HAP-1 (cell line): ENCODE measurements at regions not wholly inside any gene's neighbourhood (a gene's known extent, or its start where the extent isn't known, plus 50 kb on each side); places are given as distances from the start of the nearest gene placed in this dataset.

Experiments
- DNase-seq, 2 experiments: peaks; one replicate each; pipeline ENCODE4 v3.0.0-alpha.2; 2016 to 2020; ENCODE audit warnings: low spot score in 2 of 2
- H3K27me3 ChIP-seq: fragments of 250-450 bp; sonication (Bioruptor Pico); 2 replicates; pipeline ENCODE4 v1.5.1; 2020; ENCODE audit warnings: low read depth, mild to moderate bottlenecking, moderate library complexity
- H3K36me3 ChIP-seq: fragments of 250-450 bp; sonication (Bioruptor Pico); replicated peaks from 2 replicates; pipeline ENCODE4 v1.5.1; 2020; ENCODE audit warnings: mild to moderate bottlenecking
- H3K4me1 ChIP-seq: fragments of 250-450 bp; sonication (Bioruptor Pico); 2 replicates; pipeline ENCODE4 v1.5.1; 2020; ENCODE audit warnings: mild to moderate bottlenecking
- H3K4me3 ChIP-seq: fragments of 250-450 bp; sonication (Bioruptor Pico); 2 replicates; pipeline ENCODE4 v1.5.1; 2020; ENCODE audit warnings: mild to moderate bottlenecking, moderate library complexity
- H3K9me3 ChIP-seq: fragments of 250-450 bp; sonication (Bioruptor Pico); 2 replicates; pipeline ENCODE4 v1.5.1; 2020; ENCODE audit warnings: mild to moderate bottlenecking, moderate library complexity
- in situ Hi-C: fragments of 300-500 bp; cut with MboI; formaldehyde crosslinking; loops from 3 replicates; pipeline ENCODE4 v1.14.3; 2020; ENCODE audit warnings: low sequenced_read_pairs, inconsistent platforms, mixed read lengths

DNA sequence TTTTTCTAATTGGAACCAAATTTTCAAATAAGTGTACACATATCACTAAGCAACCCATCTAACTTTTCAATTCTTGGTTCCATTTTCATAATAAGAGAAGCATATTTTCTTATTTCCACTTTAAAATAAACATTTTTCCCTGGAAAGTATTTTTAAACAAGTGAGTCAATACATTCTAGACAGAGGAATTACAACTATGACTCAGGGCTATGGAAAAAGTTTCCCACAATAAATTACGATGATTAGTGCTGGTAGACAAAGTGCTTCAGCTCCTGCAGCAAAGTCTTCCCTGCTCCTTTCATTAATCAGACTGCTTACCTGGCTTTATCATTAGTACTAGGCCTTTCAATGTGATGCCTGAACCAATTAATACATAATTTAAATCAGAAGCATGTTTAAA lies 322.5 kb downstream of the HACE1 start:
- no peaks in the 10 kb centered on the region for H3K4me1 ChIP-seq
- H3K9me3 ChIP-seq, result no peaks in the 10 kb centered on the region
- H3K27me3 ChIP-seq, result 0 out of 2 replicates have a peak, but pooled peaks cover 3% of the 10 kb centered on the region
- in situ Hi-C loops, result no loop called here
- no peak overlapping the region for H3K4me3 ChIP-seq
- DNase-seq, result no peak
- no peaks in the 10 kb centered on the region for H3K36me3 ChIP-seq

DNA sequence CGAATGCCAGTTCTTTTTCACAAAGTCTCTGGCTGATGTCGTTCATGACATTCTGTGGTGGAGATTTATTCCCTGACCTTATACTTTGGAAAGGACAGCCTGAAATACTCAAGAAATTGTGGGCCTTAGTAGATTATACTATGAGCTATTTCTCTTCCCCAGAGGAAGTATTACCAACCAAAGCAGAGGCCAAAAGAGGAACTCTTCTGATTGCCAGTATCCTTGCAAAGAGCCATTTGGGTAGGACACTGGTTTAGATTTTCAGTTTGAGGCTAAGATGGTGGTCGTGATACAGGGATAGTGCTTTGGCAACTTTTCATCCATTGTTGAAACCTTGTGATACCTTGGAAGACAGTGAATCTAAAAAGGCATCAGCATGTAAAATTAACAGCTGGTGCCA lies 327.3 kb downstream of the HACE1 start:
- no peak for DNase-seq
- no peaks in the 10 kb centered on the region for H3K36me3 ChIP-seq
- H3K27me3 ChIP-seq, result 0 out of 2 replicates have a peak, but pooled peaks cover 3% of the 10 kb centered on the region
- no peak overlapping the region for H3K4me3 ChIP-seq
- no peaks in the 10 kb centered on the region for H3K9me3 ChIP-seq
- H3K4me1 ChIP-seq, result no peaks in the 10 kb centered on the region
- in situ Hi-C loops, result no loop called here

- in situ Hi-C loops, result no loop called here
- Histone ChIP-seq H3K9me3 (no peaks in the 10 kb centered on the region), H3K27me3 (0 out of 2 replicates have a peak, but pooled peaks cover 3% of the 10 kb centered on the region), H3K4me3 (no peak overlapping the region), H3K36me3 (no peaks in the 10 kb centered on the region), H3K4me1 (no peaks in the 10 kb centered on the region)
- no peak for DNase-seq
Observed at GRCh38 chr6:104531646-104532045, 328.1 kb downstream of the HACE1 start.

GRCh38 chr6:104527761-104528415 lies 331.8 kb downstream of the HACE1 start:
- Histone ChIP-seq H3K4me1 (0 out of 2 replicates have a peak, but pooled peaks cover 4% of the 10 kb centered on the region), H3K9me3 (no peaks in the 10 kb centered on the region), H3K36me3 (no peaks in the 10 kb centered on the region), H3K27me3 (peaks cover 5% of the 10 kb centered on the region; the same call in 1 of the 2 replicates), H3K4me3 (no peak overlapping the region)
- in situ Hi-C loops, result loop anchor here (10.0 kb wide), 1 partner anchor 237 kb away; no protein-coding TSS in a partner anchor
- peak in 1 of 2 experiments; percentile 47 for DNase-seq

DNA sequence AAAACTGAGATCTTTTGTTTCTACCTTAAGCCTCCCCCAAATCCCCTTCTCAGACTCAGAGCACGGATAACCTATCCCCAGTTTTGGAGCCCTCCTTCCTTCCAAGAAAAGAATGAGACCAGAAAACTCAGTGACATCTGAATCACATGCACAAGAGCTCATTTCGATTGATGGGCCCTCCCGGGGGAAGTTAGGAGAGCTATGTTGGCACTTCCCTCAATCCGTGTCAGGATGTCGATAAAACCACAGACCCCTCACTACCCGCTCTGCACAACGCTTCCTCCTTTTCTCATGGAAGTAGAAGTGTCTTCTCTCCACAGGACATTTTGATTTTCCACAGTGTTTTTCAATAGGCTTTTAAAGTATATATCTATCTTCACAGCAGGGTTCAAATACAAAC lies 332.4 kb downstream of the HACE1 start:
- Histone ChIP-seq H3K4me1 (0 out of 2 replicates have a peak, but pooled peaks cover 4% of the 10 kb centered on the region), H3K4me3 (no peak overlapping the region), H3K9me3 (no peaks in the 10 kb centered on the region), H3K27me3 (peaks cover 5% of the 10 kb centered on the region; the same call in 1 of the 2 replicates), H3K36me3 (no peaks in the 10 kb centered on the region)
- DNase-seq, result no peak
- in situ Hi-C loops, result loop anchor here (10.0 kb wide), 1 partner anchor 237 kb away; no protein-coding TSS in a partner anchor

GRCh38 chr6:104526376-104526775 lies 333.3 kb downstream of the HACE1 start:
- no peaks in the 10 kb centered on the region for H3K9me3 ChIP-seq
- peaks cover 8% of the 10 kb centered on the region; the same call in 1 of the 2 replicates for H3K27me3 ChIP-seq
- H3K4me3 ChIP-seq, result no peak overlapping the region
- DNase-seq, result no peak
- no peaks in the 10 kb centered on the region for H3K36me3 ChIP-seq
- in situ Hi-C loops, result loop anchor here (10.0 kb wide), 1 partner anchor 238 kb away; no protein-coding TSS in a partner anchor
- 0 out of 2 replicates have a peak, but pooled peaks cover 4% of the 10 kb centered on the region for H3K4me1 ChIP-seq

- Histone ChIP-seq H3K9me3 (no peaks in the 10 kb centered on the region), H3K36me3 (no peaks in the 10 kb centered on the region), H3K4me3 (no peak overlapping the region), H3K27me3 (peaks cover 9% of the 10 kb centered on the region), H3K4me1 (0 out of 2 replicates have a peak, but pooled peaks cover 4% of the 10 kb centered on the region)
- in situ Hi-C loops, result loop anchor here (10.0 kb wide), 1 partner anchor 239 kb away; no protein-coding TSS in a partner anchor
- DNase-seq, result peak; percentile 75 to 78
Observed at GRCh38 chr6:104525677-104526322, 333.9 kb downstream of the HACE1 start.

DNA sequence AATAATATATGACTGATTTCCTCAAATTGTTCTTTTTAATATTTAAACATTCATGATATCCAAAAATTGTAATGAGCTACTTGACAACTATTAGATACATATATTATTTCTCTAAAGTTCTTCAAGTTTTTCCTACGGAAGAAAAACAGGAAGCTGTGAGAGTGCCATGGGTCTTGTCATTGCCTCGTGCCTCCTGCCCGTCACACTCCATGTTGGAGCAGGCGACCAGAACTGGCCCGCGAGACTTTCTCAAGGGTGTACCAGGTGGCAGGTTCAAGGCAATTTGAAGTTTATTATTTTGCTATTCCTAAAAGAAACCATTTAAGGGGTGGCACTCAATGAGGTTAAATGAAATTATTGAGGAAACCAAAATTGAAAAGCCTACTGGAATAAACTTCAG lies 337.2 kb downstream of the HACE1 start:
- peaks cover 19% of the 10 kb centered on the region for H3K27me3 ChIP-seq
- no peaks in the 10 kb centered on the region for H3K9me3 ChIP-seq
- 0 out of 2 replicates have a peak, but pooled peaks cover 4% of the 10 kb centered on the region for H3K4me1 ChIP-seq
- H3K4me3 ChIP-seq, result no peak overlapping the region
- in situ Hi-C loops, result loop anchor here (10.0 kb wide), 1 partner anchor 242 kb away; no protein-coding TSS in a partner anchor
- DNase-seq, result no peak
- H3K36me3 ChIP-seq, result no peaks in the 10 kb centered on the region

GRCh38 chr6:104521176-104521575 lies 338.5 kb downstream of the HACE1 start:
- in situ Hi-C loops, result loop anchor here (10.0 kb wide), 1 partner anchor 244 kb away; no protein-coding TSS in a partner anchor
- no peaks in the 10 kb centered on the region for H3K9me3 ChIP-seq
- 0 out of 2 replicates have a peak, but pooled peaks cover 4% of the 10 kb centered on the region for H3K4me1 ChIP-seq
- H3K27me3 ChIP-seq, result peaks cover 19% of the 10 kb centered on the region
- H3K4me3 ChIP-seq, result no peak overlapping the region
- no peaks in the 10 kb centered on the region for H3K36me3 ChIP-seq
- no peak for DNase-seq

DNA sequence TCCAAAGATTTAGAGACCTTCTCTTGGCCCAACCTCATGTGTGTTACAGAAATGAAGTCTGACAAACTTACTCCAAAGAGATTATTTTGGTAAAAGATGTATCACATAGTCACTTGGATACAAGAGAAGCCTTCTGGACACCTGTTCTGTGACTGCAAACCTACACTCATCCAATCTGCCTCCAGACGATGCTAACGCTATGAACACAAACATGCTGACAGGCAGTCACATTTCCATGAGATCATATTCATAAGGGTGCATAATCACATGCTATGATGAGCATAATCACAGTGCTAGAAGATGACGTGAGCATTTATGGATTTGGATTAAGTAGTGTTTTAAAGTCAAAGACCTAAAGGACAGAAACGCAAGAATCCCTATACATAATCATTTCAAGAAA lies 340.2 kb downstream of the HACE1 start:
- H3K4me1 ChIP-seq, result no peaks in the 10 kb centered on the region
- no peaks in the 10 kb centered on the region for H3K9me3 ChIP-seq
- no peak overlapping the region for H3K4me3 ChIP-seq
- no peak for DNase-seq
- H3K36me3 ChIP-seq, result no peaks in the 10 kb centered on the region
- peaks cover 21% of the 10 kb centered on the region for H3K27me3 ChIP-seq
- in situ Hi-C loops, result no loop called here

- in situ Hi-C loops, result no loop called here
- H3K4me1 ChIP-seq, result no peaks in the 10 kb centered on the region
- no peaks in the 10 kb centered on the region for H3K9me3 ChIP-seq
- DNase-seq, result no peak
- H3K4me3 ChIP-seq, result no peak overlapping the region
- no peaks in the 10 kb centered on the region for H3K36me3 ChIP-seq
- peaks cover 4% of the 10 kb centered on the region; the same call in 1 of the 2 replicates for H3K27me3 ChIP-seq
Observed at GRCh38 chr6:104509355-104509754, 350.4 kb downstream of the HACE1 start.

- peaks cover 4% of the 10 kb centered on the region; the same call in 1 of the 2 replicates for H3K27me3 ChIP-seq
- H3K36me3 ChIP-seq, result no peaks in the 10 kb centered on the region
- no peaks in the 10 kb centered on the region for H3K9me3 ChIP-seq
- H3K4me3 ChIP-seq, result no peak overlapping the region
- in situ Hi-C loops, result no loop called here
- DNase-seq, result no peak
- H3K4me1 ChIP-seq, result no peaks in the 10 kb centered on the region
Observed at GRCh38 chr6:104506429-104506828, 353.3 kb downstream of the HACE1 start.

GRCh38 chr6:104505838-104506237 lies 353.9 kb downstream of the HACE1 start:
- Histone ChIP-seq H3K4me1 (no peaks in the 10 kb centered on the region), H3K36me3 (no peaks in the 10 kb centered on the region), H3K27me3 (peaks cover 4% of the 10 kb centered on the region; the same call in 1 of the 2 replicates), H3K4me3 (no peak overlapping the region), H3K9me3 (no peaks in the 10 kb centered on the region)
- in situ Hi-C loops, result no loop called here
- no peak for DNase-seq

- Histone ChIP-seq H3K4me1 (no peaks in the 10 kb centered on the region), H3K4me3 (no peak overlapping the region), H3K36me3 (no peaks in the 10 kb centered on the region), H3K27me3 (no peaks in the 10 kb centered on the region), H3K9me3 (no peaks in the 10 kb centered on the region)
- no peak for DNase-seq
- in situ Hi-C loops, result no loop called here
Observed at GRCh38 chr6:104500265-104500664, 359.5 kb downstream of the HACE1 start.
